ENCODE measurements at regions not wholly inside any gene's neighbourhood (a gene's known extent, or its start where the extent isn't known, plus 50 kb on each side); places are given as distances from the start of the nearest gene placed in this dataset.

GRCh38 chr10:108378779-108379178 lies 1214.3 kb upstream of the SORCS1 start:
- TF ChIP-seq CTCF (conservative IDR thresholded peaks at IDR 0.05) (no peak), EZH2 (IDR thresholded peaks at IDR 0.05; ENCODE audit: low read depth) (no peak)

Measured in PC-9 (cell line).